CD14-positive monocyte (primary cell): ENCODE measurements at regions not wholly inside any gene's neighbourhood (a gene's known extent, or its start where the extent isn't known, plus 50 kb on each side); places are given as distances from the start of the nearest gene placed in this dataset.

Experiments used
- DNase-seq, 3 donors: peaks; one replicate each; pipeline ENCODE4 v3.0.0-alpha.2; 2011 to 2022
- H2AFZ ChIP-seq: 2 replicates; pipeline ENCODE4 v1.6.0; 2012; ENCODE audit warnings: mild to moderate bottlenecking, low read depth, low read length, inconsistent platforms; ENCODE audit not compliant: insufficient read depth, poor library complexity, severe bottlenecking
- H3K27ac ChIP-seq, 2 donors: 1 replicate in 1 of 2; 2 replicates in 1 of 2; pipeline ENCODE4 v1.5.1; 2012 to 2013; ENCODE audit warnings: low read length in 2 of 2, control low read depth in 1 of 2, inconsistent platforms in 1 of 2, low read depth in 1 of 2, mild to moderate bottlenecking in 1 of 2
- H3K27me3 ChIP-seq, 2 donors: one replicate each; pipeline versions ENCODE4 v1.6.0 to v1.6.1; 2011 to 2013; ENCODE audit warnings: low read length in 2 of 2; ENCODE audit not compliant: control insufficient read depth in 2 of 2, insufficient read depth in 2 of 2
- H3K36me3 ChIP-seq, 2 donors: replicated peaks in 1 of 2; 1 replicate in 1 of 2; 2 replicates in 1 of 2; pipeline versions ENCODE4 v1.5.1 to v1.6.1; 2012 to 2013; ENCODE audit warnings: low read length in 2 of 2, control low read depth in 1 of 2, inconsistent platforms in 1 of 2, mild to moderate bottlenecking in 1 of 2; ENCODE audit not compliant: insufficient read depth in 2 of 2, control insufficient read depth in 1 of 2
- H3K4me1 ChIP-seq, 2 donors: 1 replicate in 1 of 2; 2 replicates in 1 of 2; pipeline versions ENCODE4 v1.5.1 to v1.6.1; 2012 to 2013; ENCODE audit warnings: low read length in 2 of 2, control low read depth in 1 of 2, inconsistent platforms in 1 of 2, mild to moderate bottlenecking in 1 of 2, moderate library complexity in 1 of 2; ENCODE audit not compliant: insufficient read depth in 2 of 2, control insufficient read depth in 1 of 2
- H3K4me2 ChIP-seq: replicated peaks from 2 replicates; pipeline ENCODE3; 2012; ENCODE audit warnings: low read length, moderate library complexity, mild to moderate bottlenecking; ENCODE audit not compliant: poor library complexity, severe bottlenecking; ENCODE audit errors: extremely low read depth
- H3K4me3 ChIP-seq, 3 experiments: fragments of 200-600 bp in 1 of 3; sonication (generic) in 1 of 3; replicated peaks in 1 of 3; 1 replicate in 2 of 3; 2 replicates in 1 of 3; pipeline ENCODE4 v1.5.1; 2011 to 2013; ENCODE audit warnings: low read length in 3 of 3, mild to moderate bottlenecking in 3 of 3, control low read depth in 2 of 3, low read depth in 2 of 3, inconsistent platforms in 1 of 3, moderate library complexity in 1 of 3
- H3K79me2 ChIP-seq: 2 replicates; pipeline ENCODE4 v1.6.0; 2012; ENCODE audit warnings: mild to moderate bottlenecking, control low read depth, inconsistent platforms, low read length, moderate library complexity; ENCODE audit not compliant: insufficient read depth
- H3K9ac ChIP-seq: 2 replicates; pipeline ENCODE4 v1.6.0; 2017; ENCODE audit warnings: low read length, mild to moderate bottlenecking; ENCODE audit not compliant: insufficient read depth, poor library complexity, severe bottlenecking
- H3K9me3 ChIP-seq, 2 donors: replicated peaks in 1 of 2; 1 replicate in 1 of 2; 2 replicates in 1 of 2; pipeline versions ENCODE4 v1.5.1 to v1.6.1; 2012 to 2013; ENCODE audit warnings: low read length in 2 of 2, control low read depth in 1 of 2; ENCODE audit not compliant: control insufficient read depth in 1 of 2, insufficient read depth in 1 of 2
- H4K20me1 ChIP-seq: 2 replicates; pipeline ENCODE4 v1.6.0; 2012; ENCODE audit warnings: mild to moderate bottlenecking, low read length, control low read depth, moderate library complexity; ENCODE audit not compliant: insufficient read depth
- H3K27ac Mint-ChIP-seq, 7 donors: one replicate each; pipeline ENCODE4 v1.8.0; 2020; ENCODE audit warnings: mild to moderate bottlenecking in 7 of 7, mixed read lengths in 7 of 7, moderate library complexity in 6 of 7, inconsistent platforms in 2 of 7
- H3K27me3 Mint-ChIP-seq, 3 donors: one replicate each; pipeline ENCODE4 v1.8.0; 2021 to 2022; ENCODE audit warnings: low read depth in 3 of 3, mild to moderate bottlenecking in 3 of 3, mixed read lengths in 3 of 3, moderate library complexity in 3 of 3, inconsistent platforms in 1 of 3
- H3K36me3 Mint-ChIP-seq, 2 donors: one replicate each; pipeline ENCODE4 v1.8.0; 2020; ENCODE audit warnings: mixed read lengths in 2 of 2, inconsistent platforms in 1 of 2, mild to moderate bottlenecking in 1 of 2
- H3K4me1 Mint-ChIP-seq: one replicate; pipeline ENCODE4 v1.8.0; 2020; ENCODE audit warnings: mild to moderate bottlenecking, mixed read lengths
- H3K4me3 Mint-ChIP-seq, 2 donors: one replicate each; pipeline ENCODE4 v1.8.0; 2020; ENCODE audit warnings: mild to moderate bottlenecking in 2 of 2, mixed read lengths in 2 of 2, moderate library complexity in 1 of 2
- H3K9me3 Mint-ChIP-seq, 7 donors: one replicate each; pipeline ENCODE4 v1.8.0; 2020 to 2022; ENCODE audit warnings: mixed read lengths in 7 of 7, mild to moderate bottlenecking in 6 of 7, moderate library complexity in 6 of 7, inconsistent platforms in 2 of 7
- CTCF ChIP-seq: fragments of 200-600 bp; IDR thresholded peaks from one replicate; pipeline ENCODE4 v1.8.0; 2022; ENCODE audit warnings: antibody characterized with exemption, mild to moderate bottlenecking
- WGBS: methylation state at CpG from one replicate; pipeline ENCODE4 v1.1.5; 2013; ENCODE audit warnings: missing lambda C conversion rate; ENCODE audit not compliant: insufficient coverage; 5-methylcytosine and 5-hydroxymethylcytosine counted together
- intact Hi-C, 2 donors: fragments of 100-400 bp; cut with micrococcal nuclease; formaldehyde crosslinking; loops; one replicate each; pipeline versions ENCODE4 v1.15.0 to v1.15.1; 2023

- 27% methylated on average over 3 of the region's 5 CpGs for WGBS
- Mint-ChIP-seq H3K27ac (peak overlapping the region; percentile 86 to 94 (median 92)), H3K9me3 (no peaks in the 10 kb centered on the region), H3K36me3 (no peaks in the 10 kb centered on the region), H3K4me1 (peaks cover 10% of the 10 kb centered on the region), H3K27me3 (peaks cover 0 to 5% (median 1%) of the 10 kb centered on the region in 3 donors), H3K4me3 (peak overlapping the region in 1 of 2 donors; percentile 72)
- H4K20me1 ChIP-seq, result no peaks in the 10 kb centered on the region
- peak overlapping the region in 1 of 2 donors; percentile 58 for H3K27ac ChIP-seq
- H3K9me3 ChIP-seq, result no peaks in the 10 kb centered on the region
- H3K27me3 ChIP-seq, result no peaks in the 10 kb centered on the region
- H3K36me3 ChIP-seq, result no peaks in the 10 kb centered on the region
- intact Hi-C loops, result no loop called here
- H3K79me2 ChIP-seq, result no peaks in the 10 kb centered on the region
- DNase-seq, result peak; percentile 88 to 97 (median 95)
- peaks cover 11 to 12% of the 10 kb centered on the region in 2 donors for H3K4me1 ChIP-seq
- no peak for TF ChIP-seq CTCF
- H3K4me2 ChIP-seq, result peak overlapping the region; percentile 7
- H3K4me3 ChIP-seq, result peak overlapping the region in 1 of 3 experiments; percentile 34
- H2AFZ ChIP-seq, result no peak overlapping the region
- H3K9ac ChIP-seq, result no peak overlapping the region
Observed at GRCh38 chr6:137351890-137352289, 132.7 kb upstream of the IFNGR1 start.

GRCh38 chr6:137350857-137351256 is 131.7 kb upstream of the IFNGR1 start:
- intact Hi-C loops, result no loop called here

More at GRCh38 chr6:137350857-137351256, 131.7 kb upstream of the IFNGR1 start:
- no peaks in the 10 kb centered on the region for H3K9me3 Mint-ChIP-seq
- peaks cover 11 to 12% of the 10 kb centered on the region in 2 donors for H3K4me1 ChIP-seq
- H3K4me2 ChIP-seq, result no peak overlapping the region
- H3K79me2 ChIP-seq, result no peaks in the 10 kb centered on the region
- WGBS, result no CpG with 5 or more reads among the region's 2 CpGs
- H3K4me1 Mint-ChIP-seq, result peaks cover 10% of the 10 kb centered on the region
- H3K27me3 Mint-ChIP-seq, result peaks cover 0 to 3% (median 1%) of the 10 kb centered on the region in 3 donors
- no peak overlapping the region for H2AFZ ChIP-seq
- peak overlapping the region in 2 of 7 donors; percentile 5 to 63 for H3K27ac Mint-ChIP-seq
- H3K27me3 ChIP-seq, result no peaks in the 10 kb centered on the region
- H3K9me3 ChIP-seq, result no peaks in the 10 kb centered on the region
- no peak overlapping the region for H3K27ac ChIP-seq
- H4K20me1 ChIP-seq, result no peaks in the 10 kb centered on the region
- no peak overlapping the region for H3K4me3 Mint-ChIP-seq
- H3K36me3 Mint-ChIP-seq, result no peaks in the 10 kb centered on the region
- H3K36me3 ChIP-seq, result no peaks in the 10 kb centered on the region
- DNase-seq, result no peak
- H3K9ac ChIP-seq, result no peak overlapping the region
- no peak overlapping the region for H3K4me3 ChIP-seq
- TF ChIP-seq CTCF, result no peak
